GM21619 (cell line): ENCODE measurements at regions not wholly inside any gene's neighbourhood (a gene's known extent, or its start where the extent isn't known, plus 50 kb on each side); places are given as distances from the start of the nearest gene placed in this dataset.
"Not testable (repeated sequence)": the region's sequence is repeated elsewhere in the genome, so short reads cannot be mapped to it uniquely, and the experiment has no call there.

Experiments
- ATAC-seq: cut with Tn5 transposase; IDR thresholded peaks from one replicate; pipeline ENCODE4 v1.9.1; 2021; ENCODE audit not compliant: unreplicated experiment

DNA sequence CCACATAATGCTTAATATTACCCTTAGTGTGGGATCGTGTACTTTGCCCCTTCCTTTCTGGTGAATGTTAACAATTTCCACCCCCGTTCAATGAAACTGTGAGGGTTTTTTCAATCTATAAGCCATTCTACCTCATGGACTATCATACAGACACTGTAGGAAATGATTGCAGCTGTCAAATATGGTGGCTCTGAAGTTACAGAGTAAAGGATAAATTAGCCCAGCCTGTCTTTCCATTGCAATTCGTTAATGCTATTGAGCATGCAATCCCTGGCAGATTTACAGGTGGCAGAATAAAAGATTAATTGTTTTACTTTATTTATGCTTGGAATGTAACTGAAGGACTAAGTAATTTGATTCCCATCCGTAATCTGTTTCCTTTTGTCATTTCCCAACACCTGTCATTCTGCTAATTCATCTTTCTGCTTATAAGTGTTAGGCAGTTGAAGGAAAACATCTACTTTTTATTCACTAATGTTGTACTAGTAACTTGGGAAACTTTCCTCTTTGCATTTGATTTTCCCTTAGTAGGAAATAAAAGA lies 1211.6 kb upstream of the LRRN3 start:
- ATAC-seq = no peak

GRCh38 chr7:109890622-109891021 lies 1200.3 kb upstream of the LRRN3 start:
- no peak for ATAC-seq

DNA sequence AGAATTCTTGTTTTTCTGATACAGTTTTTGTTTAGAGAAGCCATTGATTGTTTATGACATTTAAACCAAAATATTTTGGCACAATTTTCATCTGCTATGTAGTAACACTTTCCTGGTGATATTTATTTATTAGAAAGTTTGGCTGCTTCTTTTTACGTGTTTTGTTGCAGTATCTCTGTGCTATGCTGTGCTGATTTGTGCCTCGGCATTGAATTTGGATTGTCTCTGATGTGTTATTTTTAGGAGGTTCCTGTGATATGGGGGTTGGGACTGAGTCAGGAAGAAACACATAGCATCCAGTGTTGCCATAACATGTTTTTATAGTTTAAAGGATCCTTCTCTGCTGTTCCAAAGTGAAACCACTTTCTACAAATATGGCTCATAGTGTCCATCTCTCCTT lies 1197.7 kb upstream of the LRRN3 start:
- ATAC-seq = no peak

GRCh38 chr7:109895536-109895935 lies 1195.4 kb upstream of the LRRN3 start:
- no peak for ATAC-seq

DNA sequence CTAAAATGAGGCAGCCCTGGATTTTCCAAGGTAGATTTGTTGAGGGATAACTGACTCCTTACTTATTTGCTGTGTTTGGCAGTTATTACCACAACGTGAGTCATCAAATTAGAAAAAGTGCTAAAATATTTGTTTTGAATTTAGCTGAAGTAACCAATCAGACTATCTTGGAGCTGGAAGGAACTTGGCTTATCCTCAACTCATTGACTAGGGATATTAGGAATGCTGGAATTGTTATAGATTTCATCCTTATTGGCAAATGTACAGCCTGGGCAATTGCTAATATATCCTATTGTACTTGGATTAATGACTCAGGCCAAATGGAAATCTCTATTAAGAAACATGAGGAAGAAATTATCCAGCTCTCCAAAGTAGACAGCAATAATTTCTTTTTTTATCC lies 1189.0 kb upstream of the LRRN3 start:
- no peak for ATAC-seq

DNA sequence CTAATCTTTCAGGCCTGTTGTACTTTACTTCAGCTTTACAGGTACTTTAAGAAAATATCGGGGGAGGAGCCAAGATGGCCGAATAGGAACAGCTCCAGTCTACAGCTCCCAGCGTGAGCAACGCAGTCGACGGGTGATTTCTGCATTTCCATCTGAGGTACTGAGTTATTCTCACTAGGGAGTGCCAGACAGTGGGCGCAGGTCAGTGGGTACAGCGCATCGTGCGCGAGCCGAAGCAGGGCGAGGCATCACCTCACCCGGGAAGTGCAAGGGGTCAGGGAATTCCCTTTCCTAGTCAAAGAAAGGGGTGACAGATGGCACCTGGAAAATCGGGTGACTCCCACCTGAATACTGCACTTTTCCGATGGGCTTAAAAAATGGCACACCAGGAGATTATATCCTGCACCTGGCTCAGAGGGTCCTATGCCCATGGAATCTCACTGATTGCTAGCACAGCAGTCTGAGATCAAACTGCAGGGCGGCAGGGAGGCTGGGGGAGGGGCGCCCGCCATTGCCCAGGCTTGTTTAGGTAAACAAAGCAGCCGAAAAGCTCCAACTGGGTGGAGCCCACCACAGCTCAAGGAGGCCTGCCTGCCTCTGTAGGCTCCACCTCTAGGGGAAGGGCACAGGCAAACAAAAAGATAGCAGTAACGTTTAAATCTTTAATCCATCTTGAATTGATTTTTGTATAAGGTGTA lies 1185.4 kb upstream of the LRRN3 start:
- not testable (repeated sequence) for ATAC-seq

- ATAC-seq = no peak
Observed at GRCh38 chr7:109915670-109916069, 1175.3 kb upstream of the LRRN3 start.

GRCh38 chr7:109926738-109927137 lies 1164.2 kb upstream of the LRRN3 start:
- no peak for ATAC-seq

DNA sequence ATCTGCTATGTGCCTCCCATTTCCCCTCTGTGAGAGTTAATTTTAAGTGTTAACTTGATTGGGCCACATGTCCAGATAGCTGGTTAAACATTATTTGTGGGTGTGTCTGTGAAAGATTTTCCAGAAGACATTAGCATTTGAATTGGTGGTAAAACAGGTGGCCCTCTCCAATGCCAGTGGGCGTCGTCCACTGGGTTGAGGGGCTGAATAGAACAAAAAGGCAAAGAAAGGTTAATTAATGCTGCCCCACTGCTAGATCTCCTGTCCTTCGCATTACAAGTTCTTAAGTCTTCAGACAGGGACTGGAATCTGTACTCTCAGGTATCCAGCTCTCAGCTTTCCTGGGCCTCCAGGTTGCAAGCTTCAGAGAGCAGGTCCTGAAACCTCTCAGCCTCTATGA lies 1160.9 kb upstream of the LRRN3 start:
- no peak for ATAC-seq

GRCh38 chr7:109939207-109939606 lies 1151.7 kb upstream of the LRRN3 start:
- ATAC-seq = no peak

GRCh38 chr7:109945820-109946518 lies 1145.0 kb upstream of the LRRN3 start:
- no peak for ATAC-seq

- ATAC-seq = no peak
Observed at GRCh38 chr7:109950256-109950655, 1140.7 kb upstream of the LRRN3 start.

- no peak for ATAC-seq
Observed at GRCh38 chr7:109950821-109951564, 1139.9 kb upstream of the LRRN3 start.

GRCh38 chr7:109951565-109951928 lies 1139.4 kb upstream of the LRRN3 start:
- ATAC-seq = no peak

GRCh38 chr7:109955986-109956385 lies 1134.9 kb upstream of the LRRN3 start:
- ATAC-seq = no peak

DNA sequence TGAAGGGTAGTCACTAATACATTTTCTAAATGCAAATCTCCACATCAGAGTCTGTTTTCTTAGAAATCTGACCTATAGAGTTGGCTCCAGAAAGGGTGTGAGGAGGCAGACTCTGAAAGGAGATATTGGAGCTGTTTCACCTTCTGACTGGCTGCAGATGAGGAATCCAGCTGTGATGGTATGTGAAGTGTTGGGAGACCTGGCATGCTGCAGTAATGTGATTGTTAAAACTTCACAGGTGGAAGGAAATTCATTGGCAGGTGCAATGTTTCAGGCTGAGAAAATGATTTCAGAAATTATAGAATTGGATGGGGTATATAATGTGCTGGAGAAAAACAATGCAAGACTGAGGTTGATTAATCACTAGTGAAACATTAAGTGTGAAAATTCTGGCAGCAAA lies 1134.0 kb upstream of the LRRN3 start:
- ATAC-seq = no peak

- ATAC-seq = no peak
Observed at GRCh38 chr7:109963741-109964140, 1127.2 kb upstream of the LRRN3 start.

DNA sequence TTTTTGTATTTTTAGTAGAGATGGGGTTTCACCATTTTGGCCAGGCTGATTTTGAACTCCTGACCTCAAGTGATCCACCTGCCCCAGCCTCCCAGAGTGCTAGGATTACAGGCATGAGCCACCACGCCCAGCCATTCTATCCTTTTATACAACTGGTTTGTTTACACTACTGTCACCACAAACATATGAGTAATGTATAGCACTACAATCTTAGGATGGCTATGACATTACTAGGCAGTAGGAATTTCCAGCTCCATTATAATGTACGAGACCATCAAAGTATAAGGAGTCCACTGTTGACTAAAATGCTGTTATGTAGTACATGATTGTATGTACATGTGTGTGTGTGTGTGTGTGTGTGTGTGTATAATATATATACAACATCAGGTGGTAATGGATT lies 1126.1 kb upstream of the LRRN3 start:
- no peak for ATAC-seq

DNA sequence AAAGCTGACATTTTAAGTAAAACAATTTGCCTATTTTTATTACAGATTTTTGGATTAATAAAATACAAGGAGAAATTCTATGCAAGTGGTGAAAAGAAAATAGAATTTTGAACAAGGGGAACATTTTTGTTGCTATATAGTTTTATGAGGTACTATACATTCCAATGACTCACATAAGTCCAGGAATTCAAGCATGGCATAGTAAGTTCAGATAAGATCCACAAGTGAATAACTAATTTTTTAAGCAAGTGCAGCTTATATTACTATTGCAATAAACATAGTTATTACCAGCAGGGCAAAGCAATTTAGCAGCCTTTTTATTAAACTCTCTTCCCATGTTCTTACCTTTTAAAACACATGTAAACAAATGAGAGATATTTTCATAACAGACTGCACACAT lies 1123.5 kb upstream of the LRRN3 start:
- no peak for ATAC-seq

DNA sequence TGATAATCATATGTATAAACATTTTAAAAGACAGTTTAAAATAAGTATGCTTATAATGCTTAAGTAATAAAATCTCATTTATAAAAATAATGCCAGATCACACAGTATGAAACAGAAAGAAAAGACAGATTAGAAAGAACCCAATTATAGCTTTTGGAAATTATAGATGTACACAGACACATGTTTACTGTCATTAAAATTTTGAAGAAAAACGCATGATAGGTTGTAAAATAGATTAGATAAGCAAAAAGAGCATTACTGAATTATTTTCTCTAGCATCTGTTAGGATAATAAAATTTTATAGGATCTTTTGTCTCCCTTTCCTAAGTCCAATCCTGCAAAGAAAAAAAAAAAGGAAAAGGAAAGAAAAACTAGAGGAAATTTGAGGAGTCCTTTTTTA lies 1107.3 kb upstream of the LRRN3 start:
- no peak for ATAC-seq

DNA sequence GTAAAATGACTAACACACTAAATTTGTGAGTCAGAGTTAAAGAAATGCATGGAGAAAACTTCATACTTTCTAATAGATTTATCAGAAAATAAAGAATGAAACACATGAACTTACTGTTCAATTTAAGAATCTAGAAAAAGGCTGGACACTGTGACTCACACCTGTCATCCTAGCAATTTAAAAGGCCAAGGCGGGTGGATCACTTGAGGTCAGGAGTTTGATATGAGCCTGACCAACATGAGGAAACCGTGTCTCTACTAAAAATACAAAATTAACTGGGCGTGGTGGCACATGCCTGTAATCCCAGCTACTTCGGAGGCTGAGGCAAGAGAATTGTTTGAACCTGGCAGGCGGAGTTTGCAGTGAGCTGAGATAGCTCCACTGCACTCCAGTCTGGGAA lies 1106.2 kb upstream of the LRRN3 start:
- ATAC-seq = no peak

DNA sequence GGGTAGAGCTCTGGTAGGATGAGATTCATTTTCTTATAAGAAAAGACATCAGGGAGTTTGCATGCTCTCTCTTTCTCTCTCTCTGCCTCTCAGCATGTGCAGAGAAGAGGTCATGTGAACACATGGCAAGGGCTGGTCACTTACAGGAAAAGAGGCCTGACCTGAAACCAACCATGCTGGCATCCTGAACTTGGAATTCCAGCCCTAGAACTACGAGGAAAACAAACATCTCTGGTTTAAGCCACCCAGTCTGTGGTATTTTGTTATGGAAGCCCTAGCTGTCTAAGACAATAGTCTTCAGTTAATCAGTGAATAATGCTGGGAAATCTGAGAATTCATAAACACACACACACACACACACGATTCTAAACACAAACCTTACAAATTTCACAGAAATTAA lies 1104.2 kb upstream of the LRRN3 start:
- no peak for ATAC-seq
